Activated CD8-positive, alpha-beta memory T cell treated with anti-CD3 and anti-CD28 coated beads for 4 hours (primary cell): ENCODE measurements at regions not wholly inside any gene's neighbourhood (a gene's known extent, or its start where the extent isn't known, plus 50 kb on each side); places are given as distances from the start of the nearest gene placed in this dataset.
A peak's percentile ranks its signal among the peaks of the same experiment; 100 is the strongest.

ENCODE experiments used
- DNase-seq, 2 donors: peaks; one replicate each; pipeline ENCODE4 v3.0.0-alpha.2; 2020; ENCODE audit warnings: low read depth in 2 of 2

GRCh38 chr5:82359272-82359671, 81.1 kb upstream of the RPS23 start:
- no peak for DNase-seq

- no peak for DNase-seq
Measured at GRCh38 chr5:82358457-82358856, 80.3 kb upstream of the RPS23 start.

GRCh38 chr5:82356808-82357671, 78.9 kb upstream of the RPS23 start:
- DNase-seq, result peak; percentile 20 to 60

- no peak for DNase-seq
Measured at GRCh38 chr5:82356021-82356420, 77.9 kb upstream of the RPS23 start.

GRCh38 chr5:82355496-82355895, 77.3 kb upstream of the RPS23 start:
- DNase-seq, result no peak

GRCh38 chr5:82355053-82355452, 76.9 kb upstream of the RPS23 start:
- DNase-seq, result no peak

- no peak for DNase-seq
Measured at GRCh38 chr5:82354543-82354942, 76.4 kb upstream of the RPS23 start.

- DNase-seq, result no peak
Measured at GRCh38 chr5:82353522-82353921, 75.4 kb upstream of the RPS23 start.

- DNase-seq, result no peak
Measured at GRCh38 chr5:82352146-82352791, 74.1 kb upstream of the RPS23 start.

- no peak for DNase-seq
Measured at GRCh38 chr5:82351754-82352145, 73.6 kb upstream of the RPS23 start.

- DNase-seq, result no peak
Measured at GRCh38 chr5:82351297-82351696, 73.1 kb upstream of the RPS23 start.

- DNase-seq, result no peak
Measured at GRCh38 chr5:82349652-82350051, 71.5 kb upstream of the RPS23 start.

GRCh38 chr5:82348784-82349425, 70.8 kb upstream of the RPS23 start:
- no peak for DNase-seq

- DNase-seq, result no peak
Measured at GRCh38 chr5:82347201-82347865, 69.2 kb upstream of the RPS23 start.

GRCh38 chr5:82346399-82347165, 68.4 kb upstream of the RPS23 start:
- DNase-seq, result no peak

GRCh38 chr5:82345108-82345507, 67.0 kb upstream of the RPS23 start:
- DNase-seq, result no peak

- no peak for DNase-seq
Measured at GRCh38 chr5:82341325-82341724, 63.2 kb upstream of the RPS23 start.

GRCh38 chr5:82340799-82341198, 62.6 kb upstream of the RPS23 start:
- no peak for DNase-seq

- no peak for DNase-seq
Measured at GRCh38 chr5:82339792-82340191, 61.6 kb upstream of the RPS23 start.

- DNase-seq, result no peak
Measured at GRCh38 chr5:82338771-82339373, 60.7 kb upstream of the RPS23 start.

GRCh38 chr5:82336959-82337351, 58.8 kb upstream of the RPS23 start:
- no peak for DNase-seq
